AG09309 (cell line): ENCODE measurements at regions not wholly inside any gene's neighbourhood (a gene's known extent, or its start where the extent isn't known, plus 50 kb on each side); places are given as distances from the start of the nearest gene placed in this dataset.

Experiments
- DNase-seq: peaks from one replicate; pipeline ENCODE4 v3.0.0-alpha.2; 2010; ENCODE audit warnings: low read depth
- H3K4me3 ChIP-seq: 2 replicates; pipeline ENCODE4 v1.5.1; 2011; ENCODE audit warnings: mild to moderate bottlenecking, low read depth, low read length, moderate library complexity; ENCODE audit not compliant: control insufficient read depth
- TF ChIP-seq, protein P1 (sequence below): IDR thresholded peaks from 2 replicates; pipeline ENCODE4 v1.5.1; 2011; ENCODE audit warnings: mild to moderate bottlenecking, low read depth, low read length, inconsistent platforms; ENCODE audit not compliant: insufficient read depth, control insufficient read depth; ENCODE audit errors: missing control alignments

DNA sequence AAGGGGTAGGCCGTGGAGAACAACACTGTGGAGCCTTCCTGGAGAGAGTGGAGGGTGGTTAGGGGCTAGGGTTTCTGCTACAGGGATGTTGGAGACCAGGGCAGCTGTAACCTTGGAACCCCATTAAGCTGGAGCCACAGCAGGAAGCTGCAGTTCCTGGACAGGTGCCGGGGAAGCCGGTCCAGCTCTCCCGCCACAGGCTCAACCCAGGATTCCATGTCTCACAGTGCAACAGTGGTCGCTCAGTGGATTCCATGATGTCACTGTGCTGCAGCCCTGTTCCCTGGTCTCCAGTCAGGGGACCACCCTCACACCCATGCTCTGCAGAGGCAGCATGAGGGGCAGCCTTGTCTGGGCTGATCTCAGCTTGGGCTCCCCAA is 264.6 kb upstream of the CDYL start:
- no peak overlapping the region for H3K4me3 ChIP-seq
- TF ChIP-seq, protein P1, sequence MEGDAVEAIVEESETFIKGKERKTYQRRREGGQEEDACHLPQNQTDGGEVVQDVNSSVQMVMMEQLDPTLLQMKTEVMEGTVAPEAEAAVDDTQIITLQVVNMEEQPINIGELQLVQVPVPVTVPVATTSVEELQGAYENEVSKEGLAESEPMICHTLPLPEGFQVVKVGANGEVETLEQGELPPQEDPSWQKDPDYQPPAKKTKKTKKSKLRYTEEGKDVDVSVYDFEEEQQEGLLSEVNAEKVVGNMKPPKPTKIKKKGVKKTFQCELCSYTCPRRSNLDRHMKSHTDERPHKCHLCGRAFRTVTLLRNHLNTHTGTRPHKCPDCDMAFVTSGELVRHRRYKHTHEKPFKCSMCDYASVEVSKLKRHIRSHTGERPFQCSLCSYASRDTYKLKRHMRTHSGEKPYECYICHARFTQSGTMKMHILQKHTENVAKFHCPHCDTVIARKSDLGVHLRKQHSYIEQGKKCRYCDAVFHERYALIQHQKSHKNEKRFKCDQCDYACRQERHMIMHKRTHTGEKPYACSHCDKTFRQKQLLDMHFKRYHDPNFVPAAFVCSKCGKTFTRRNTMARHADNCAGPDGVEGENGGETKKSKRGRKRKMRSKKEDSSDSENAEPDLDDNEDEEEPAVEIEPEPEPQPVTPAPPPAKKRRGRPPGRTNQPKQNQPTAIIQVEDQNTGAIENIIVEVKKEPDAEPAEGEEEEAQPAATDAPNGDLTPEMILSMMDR, result no peak
- DNase-seq, result no peak

DNA sequence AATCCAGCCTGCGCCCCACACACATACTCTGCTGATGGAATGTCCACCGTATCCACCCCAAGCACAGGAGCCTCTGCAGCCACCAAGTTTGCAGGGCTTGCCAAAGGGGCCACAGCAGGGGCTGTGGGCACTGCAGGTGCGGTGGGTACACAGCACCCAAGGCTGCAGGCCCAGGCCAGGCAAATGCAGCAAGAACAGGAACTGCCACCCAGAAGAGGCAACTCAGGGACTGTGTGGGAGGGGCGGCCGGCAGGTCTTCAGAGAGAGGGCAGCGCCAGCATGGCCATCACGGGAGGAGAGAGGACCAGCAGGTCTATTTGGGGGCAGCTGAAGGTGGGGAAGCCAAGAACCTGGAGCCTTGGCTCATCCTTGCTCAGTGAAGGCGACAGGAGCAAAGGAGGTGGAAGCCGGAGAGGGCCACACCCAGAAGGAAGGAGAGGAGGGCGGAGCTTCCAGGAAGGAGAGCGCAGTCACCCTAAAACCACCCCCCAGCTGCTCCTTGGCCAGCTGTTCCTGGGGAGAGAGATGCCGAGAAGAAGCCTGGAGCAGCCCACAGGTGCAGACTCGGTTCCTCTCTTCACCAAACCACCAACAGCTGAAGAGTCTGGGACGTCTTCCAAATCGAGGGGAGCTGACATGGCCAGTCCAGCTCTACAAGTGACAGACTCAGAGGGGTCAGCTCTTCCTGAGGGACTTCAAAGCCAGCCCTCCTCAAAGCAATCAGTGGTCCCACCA is 265.1 kb upstream of the CDYL start:
- no peak for DNase-seq
- TF ChIP-seq, protein P1, result no peak

DNA sequence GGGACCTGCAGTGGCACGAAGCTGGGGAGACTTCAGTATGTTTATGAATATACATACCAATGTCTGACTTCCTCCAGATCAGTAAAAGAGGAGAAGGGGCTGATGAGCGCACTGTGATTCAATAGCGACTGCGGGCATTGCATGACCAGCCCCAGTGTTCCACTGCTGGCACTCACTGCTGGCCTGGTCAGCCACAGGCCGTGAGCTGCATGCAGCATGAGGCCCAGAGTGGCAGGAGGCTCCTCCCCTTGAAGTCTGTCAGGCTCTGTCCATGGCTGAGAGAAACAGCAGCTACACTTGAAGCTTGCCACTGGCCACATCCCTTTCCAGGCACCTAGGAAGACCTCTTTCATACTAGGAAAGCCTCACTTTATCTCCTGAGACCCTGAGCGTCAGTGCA is 265.9 kb upstream of the CDYL start:
- TF ChIP-seq, protein P1, result no peak
- no peak overlapping the region for H3K4me3 ChIP-seq
- DNase-seq, result no peak

More for the DNA sequence above, 265.1 kb upstream of the CDYL start:
- H3K4me3 ChIP-seq, result no peak overlapping the region

DNA sequence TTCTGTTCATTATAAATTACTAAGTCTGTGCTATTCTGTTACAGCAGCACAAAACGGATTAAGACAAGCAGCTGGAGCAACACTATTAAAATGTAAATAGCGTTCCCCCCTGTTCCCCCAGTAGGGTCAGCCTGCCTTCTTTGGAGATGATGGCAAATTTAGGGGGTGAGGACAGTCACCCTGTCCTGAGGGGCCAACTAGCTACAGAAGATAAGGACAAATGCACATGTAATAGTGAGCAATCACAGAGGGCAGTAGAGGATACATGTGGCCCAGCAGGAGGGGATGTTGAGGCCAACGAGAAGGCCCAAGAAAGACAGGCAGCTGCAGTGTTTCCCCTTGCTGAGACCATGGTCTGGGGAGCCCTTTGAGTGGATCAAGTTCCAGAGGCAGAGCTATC is 266.7 kb upstream of the CDYL start:
- no peak for DNase-seq

DNA sequence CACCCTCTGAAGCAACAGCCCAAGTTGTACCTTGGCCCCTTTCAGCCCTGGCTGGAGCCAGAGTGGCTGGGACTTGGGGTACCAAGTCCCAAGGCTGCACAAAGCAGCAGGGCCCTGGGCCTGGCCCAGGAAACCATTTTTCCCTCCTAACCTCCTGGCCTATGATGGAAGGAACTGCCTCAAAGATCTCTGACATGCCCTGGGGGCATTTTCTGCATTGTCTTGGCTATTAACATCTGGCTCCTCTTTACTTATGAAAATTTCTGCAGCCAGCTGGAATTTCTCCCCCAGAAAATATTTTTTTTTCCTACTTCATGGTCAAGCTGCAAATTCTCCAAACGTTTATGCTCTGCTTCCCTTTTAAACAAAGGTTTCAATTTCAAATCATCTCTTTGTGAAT is 269.4 kb upstream of the CDYL start:
- no peak for DNase-seq
- TF ChIP-seq, protein P1, result no peak
- no peak overlapping the region for H3K4me3 ChIP-seq

More for the DNA sequence above, 266.7 kb upstream of the CDYL start:
- TF ChIP-seq, protein P1, result no peak
- no peak overlapping the region for H3K4me3 ChIP-seq

DNA sequence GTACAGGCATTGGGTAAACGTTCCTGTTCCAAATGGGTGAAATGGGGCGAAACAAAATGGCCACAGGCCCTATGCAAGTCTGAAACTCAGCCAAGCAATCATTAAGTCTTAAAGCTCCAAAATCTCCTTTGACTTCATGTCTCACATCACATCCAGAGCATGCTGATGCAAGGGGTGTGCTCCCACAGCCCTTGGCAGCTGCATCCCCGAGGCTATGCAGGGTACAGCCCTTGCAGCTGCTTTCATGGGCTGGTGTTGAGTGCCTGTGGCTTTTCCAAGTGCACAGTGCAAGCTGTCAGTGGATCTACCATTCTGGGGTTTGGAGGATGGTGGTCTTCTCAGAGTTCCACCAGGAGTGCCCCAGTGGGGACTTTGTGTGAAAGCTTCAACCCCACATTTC is 270.0 kb upstream of the CDYL start:
- DNase-seq, result no peak
- H3K4me3 ChIP-seq, result no peak overlapping the region
- TF ChIP-seq, protein P1, result no peak
